ACC112 (cell line): ENCODE measurements at regions not wholly inside any gene's neighbourhood (a gene's known extent, or its start where the extent isn't known, plus 50 kb on each side); places are given as distances from the start of the nearest gene placed in this dataset.
"Not testable (repeated sequence)": the region's sequence is repeated elsewhere in the genome, so short reads cannot be mapped to it uniquely, and the experiment has no call there.

ENCODE experiments used
- H2AFZ ChIP-seq: fragments of 200-600 bp; sonication (generic); one replicate; pipeline ENCODE4 v1.6.0; 2017; ENCODE audit warnings: antibody characterized with exemption, low read length; ENCODE audit not compliant: unreplicated experiment
- H3K27ac ChIP-seq: fragments of 200-600 bp; sonication (generic); 2 replicates; pipeline ENCODE4 v1.5.1; 2014; ENCODE audit warnings: low read depth, mild to moderate bottlenecking, antibody characterized with exemption, low read length, moderate library complexity
- H3K27me3 ChIP-seq: fragments of 200-600 bp; sonication (generic); 2 replicates; pipeline ENCODE4 v1.6.1; 2014; ENCODE audit warnings: mild to moderate bottlenecking, antibody characterized with exemption, low read length, moderate library complexity, mixed read lengths; ENCODE audit not compliant: insufficient read depth
- H3K36me3 ChIP-seq: fragments of 200-600 bp; sonication (generic); 2 replicates; pipeline ENCODE4 v1.6.1; 2016; ENCODE audit warnings: mild to moderate bottlenecking, antibody characterized with exemption, low read length, moderate library complexity, mixed read lengths; ENCODE audit not compliant: insufficient read depth
- H3K4me1 ChIP-seq: fragments of 200-600 bp; sonication (generic); one replicate; pipeline ENCODE4 v1.6.1; 2016; ENCODE audit warnings: low read length, mixed read lengths; ENCODE audit not compliant: insufficient read depth, unreplicated experiment, control insufficient read depth
- H3K4me3 ChIP-seq: fragments of 200-600 bp; sonication (generic); 2 replicates; pipeline ENCODE4 v1.5.1; 2014; ENCODE audit warnings: mild to moderate bottlenecking, low read depth, low read length
- H3K79me2 ChIP-seq: fragments of 200-600 bp; sonication (generic); one replicate; pipeline ENCODE4 v1.6.0; 2016; ENCODE audit warnings: low read length; ENCODE audit not compliant: control insufficient read depth, unreplicated experiment, insufficient read depth

DNA sequence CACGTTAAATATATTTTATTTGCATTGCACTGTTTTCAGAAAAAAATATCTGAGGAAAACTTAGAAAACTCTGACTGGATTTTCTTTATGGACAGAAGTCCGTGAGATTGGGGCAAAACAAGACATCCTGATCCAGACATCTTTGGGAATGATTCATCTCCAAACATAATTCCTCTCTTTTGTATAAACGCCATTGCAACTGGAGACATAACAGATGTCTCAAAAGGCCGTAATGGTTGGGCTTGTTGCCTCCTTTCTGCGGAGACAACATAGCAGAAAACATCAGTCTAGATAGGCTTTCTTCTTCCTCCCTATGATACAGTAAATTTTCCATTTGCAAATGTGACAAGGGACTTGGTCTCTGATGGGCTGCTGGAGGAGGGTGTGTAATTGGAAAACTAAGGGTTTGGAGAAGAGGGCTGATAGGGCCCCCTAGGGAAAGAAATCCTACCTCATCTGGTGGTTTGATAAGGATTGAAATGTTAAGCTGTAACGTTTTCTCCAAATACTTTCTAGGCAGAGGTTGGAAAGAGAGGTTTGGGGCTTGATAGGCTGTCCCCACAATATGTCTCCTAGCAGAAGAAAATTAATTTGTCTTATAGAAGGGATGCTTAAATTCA lies 631.5 kb upstream of the ST8SIA4 start:
- Histone ChIP-seq H3K4me3 (no peak overlapping the region), H3K4me1 (no peaks in the 10 kb centered on the region), H3K36me3 (no peaks in the 10 kb centered on the region), H3K79me2 (no peaks in the 10 kb centered on the region), H2AFZ (no peak overlapping the region), H3K27ac (no peak overlapping the region), H3K27me3 (no peaks in the 10 kb centered on the region)

DNA sequence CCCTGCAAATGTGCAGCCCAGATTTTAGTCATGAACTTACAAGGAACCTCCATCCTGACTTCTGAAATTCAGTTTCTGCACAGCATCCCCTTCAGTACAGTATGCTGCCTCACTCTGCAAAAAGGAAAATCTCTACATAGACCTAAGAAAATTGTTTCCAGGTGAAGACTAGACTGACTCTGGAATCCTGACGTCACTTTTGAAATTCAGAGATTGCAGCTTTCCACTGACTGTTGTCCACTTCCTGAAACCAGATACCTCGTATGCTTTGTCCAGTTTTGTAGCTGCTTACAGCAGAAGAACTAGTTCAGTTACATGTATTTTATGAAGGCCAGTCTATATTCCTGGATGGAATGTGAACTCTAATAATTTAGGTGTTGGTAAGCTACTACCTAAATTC lies 629.3 kb upstream of the ST8SIA4 start:
- no peak overlapping the region for H3K27ac ChIP-seq
- no peaks in the 10 kb centered on the region for H3K4me1 ChIP-seq
- H3K36me3 ChIP-seq, result no peaks in the 10 kb centered on the region
- H3K4me3 ChIP-seq, result no peak overlapping the region
- H3K79me2 ChIP-seq, result no peaks in the 10 kb centered on the region
- H3K27me3 ChIP-seq, result no peaks in the 10 kb centered on the region
- no peak overlapping the region for H2AFZ ChIP-seq

DNA sequence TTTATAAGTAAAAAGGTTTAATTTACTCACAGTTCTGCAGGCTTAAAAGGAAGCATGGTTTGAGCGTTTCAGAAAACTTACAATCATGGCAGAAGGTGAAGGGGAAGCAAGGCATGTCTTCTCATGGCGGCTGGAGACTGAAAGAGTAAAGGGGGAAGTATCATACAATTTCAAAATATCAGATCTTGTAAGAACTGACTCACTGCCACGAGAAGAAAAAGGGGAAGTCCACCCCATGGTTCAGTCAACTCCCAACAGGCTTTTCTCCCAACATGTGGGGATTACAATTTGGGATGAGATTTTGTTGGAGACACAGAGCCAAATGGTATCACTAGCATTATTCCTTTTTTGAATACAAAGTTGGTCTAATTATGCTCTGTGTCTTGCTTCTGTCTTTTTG lies 627.9 kb upstream of the ST8SIA4 start:
- Histone ChIP-seq H3K27ac (no peak overlapping the region), H3K4me1 (no peaks in the 10 kb centered on the region), H3K79me2 (no peaks in the 10 kb centered on the region), H2AFZ (no peak overlapping the region), H3K27me3 (no peaks in the 10 kb centered on the region), H3K4me3 (no peak overlapping the region), H3K36me3 (no peaks in the 10 kb centered on the region)

DNA sequence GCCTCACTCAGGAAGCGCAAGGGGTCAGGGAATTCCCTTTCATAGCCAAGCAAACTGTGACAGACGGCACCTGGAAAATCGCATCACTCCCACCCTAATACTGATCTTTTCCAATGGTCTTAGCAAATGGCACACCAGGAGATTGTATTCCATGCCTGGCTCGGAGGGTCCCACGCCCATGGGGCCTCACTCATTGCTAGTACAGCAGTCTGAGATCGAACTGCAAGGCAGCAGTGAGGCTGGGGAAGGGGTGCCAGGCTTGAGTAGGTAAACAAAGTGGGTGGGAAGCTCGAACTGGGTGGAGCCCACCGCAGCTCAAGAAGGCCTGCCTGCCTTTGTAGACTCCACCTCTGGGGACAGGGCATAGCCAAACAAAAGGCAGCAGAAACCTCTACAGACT lies 626.0 kb upstream of the ST8SIA4 start:
- not testable (repeated sequence) for H3K36me3 ChIP-seq, H3K27ac ChIP-seq, H3K79me2 ChIP-seq, H3K27me3 ChIP-seq, H3K4me1 ChIP-seq, H3K4me3 ChIP-seq, H2AFZ ChIP-seq

GRCh38 chr5:101520417-101520816 lies 617.3 kb upstream of the ST8SIA4 start:
- H2AFZ ChIP-seq, result no peak overlapping the region
- no peaks in the 10 kb centered on the region for H3K27me3 ChIP-seq
- H3K4me1 ChIP-seq, result no peaks in the 10 kb centered on the region
- H3K79me2 ChIP-seq, result no peaks in the 10 kb centered on the region
- H3K4me3 ChIP-seq, result no peak overlapping the region
- H3K36me3 ChIP-seq, result no peaks in the 10 kb centered on the region
- H3K27ac ChIP-seq, result no peak overlapping the region

- Histone ChIP-seq H3K36me3 (no peaks in the 10 kb centered on the region), H3K4me3 (no peak overlapping the region), H3K27me3 (no peaks in the 10 kb centered on the region), H3K27ac (no peak overlapping the region), H2AFZ (no peak overlapping the region), H3K79me2 (no peaks in the 10 kb centered on the region), H3K4me1 (no peaks in the 10 kb centered on the region)
Measured at GRCh38 chr5:101517795-101518194, 614.7 kb upstream of the ST8SIA4 start.

GRCh38 chr5:101515721-101516120 lies 612.6 kb upstream of the ST8SIA4 start:
- H3K27ac ChIP-seq, result no peak overlapping the region
- H3K27me3 ChIP-seq, result no peaks in the 10 kb centered on the region
- no peaks in the 10 kb centered on the region for H3K36me3 ChIP-seq
- H3K4me3 ChIP-seq, result no peak overlapping the region
- H2AFZ ChIP-seq, result no peak overlapping the region
- no peaks in the 10 kb centered on the region for H3K79me2 ChIP-seq
- no peaks in the 10 kb centered on the region for H3K4me1 ChIP-seq

DNA sequence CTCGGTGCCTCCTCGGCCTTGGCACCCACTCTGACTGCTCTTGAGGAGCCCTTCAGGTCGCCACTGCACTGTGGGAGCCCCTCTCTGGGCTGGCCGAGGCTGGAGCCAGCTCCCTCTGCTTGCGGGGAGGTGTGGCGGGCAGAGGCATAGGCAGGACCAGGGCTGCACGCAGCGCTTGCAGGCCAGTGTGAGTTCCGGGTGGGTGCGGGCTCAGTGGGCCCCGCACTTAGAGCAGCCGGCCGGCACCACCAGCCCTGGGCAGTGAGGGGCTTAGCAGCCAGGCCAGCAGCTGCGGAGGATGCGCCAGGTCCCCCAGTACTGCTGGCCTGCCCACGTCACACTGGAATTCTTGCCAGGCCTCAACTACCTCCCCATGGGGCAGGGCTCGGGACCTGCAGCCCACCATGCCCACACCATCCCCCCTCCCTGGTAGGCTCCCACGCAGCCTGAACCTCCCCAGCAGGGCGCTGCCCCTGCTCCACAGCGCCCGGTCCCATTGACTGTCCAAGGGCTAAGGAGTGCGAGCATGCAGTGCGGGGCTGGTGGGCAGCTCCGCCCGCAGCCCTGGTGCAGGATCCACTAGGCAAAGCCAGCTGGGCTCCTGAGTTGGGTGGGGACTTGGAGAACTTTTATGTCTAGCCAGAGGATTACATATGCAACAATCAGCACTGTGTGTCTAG lies 602.9 kb upstream of the ST8SIA4 start:
- no peaks in the 10 kb centered on the region for H3K79me2 ChIP-seq
- no peak overlapping the region for H2AFZ ChIP-seq
- no peak overlapping the region for H3K4me3 ChIP-seq
- no peaks in the 10 kb centered on the region for H3K4me1 ChIP-seq
- H3K27ac ChIP-seq, result no peak overlapping the region
- H3K27me3 ChIP-seq, result no peaks in the 10 kb centered on the region
- no peaks in the 10 kb centered on the region for H3K36me3 ChIP-seq

DNA sequence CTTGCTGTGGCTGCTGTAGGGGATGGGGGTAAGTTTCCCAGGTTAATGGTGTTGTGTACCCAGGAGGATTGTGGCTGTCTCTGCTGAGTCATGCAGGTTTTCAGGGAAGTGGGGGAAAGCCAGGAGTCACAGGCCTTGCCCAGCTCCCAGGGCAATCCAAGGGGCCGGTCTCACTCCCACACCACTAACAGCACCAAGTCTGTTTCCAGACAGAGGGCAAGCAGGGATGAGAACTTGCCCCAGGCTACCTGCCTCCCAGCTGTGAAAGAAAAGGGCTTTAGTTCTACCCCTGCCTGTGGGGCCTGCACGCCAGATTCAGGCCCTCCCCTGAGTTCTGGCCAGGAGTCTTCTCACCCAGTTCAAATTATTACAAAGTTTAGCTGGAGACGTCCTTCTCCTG lies 579.8 kb upstream of the ST8SIA4 start:
- no peaks in the 10 kb centered on the region for H3K27me3 ChIP-seq
- no peak overlapping the region for H3K4me3 ChIP-seq
- no peak overlapping the region for H2AFZ ChIP-seq
- no peaks in the 10 kb centered on the region for H3K36me3 ChIP-seq
- no peak overlapping the region for H3K27ac ChIP-seq
- no peaks in the 10 kb centered on the region for H3K79me2 ChIP-seq
- no peaks in the 10 kb centered on the region for H3K4me1 ChIP-seq

GRCh38 chr5:101473483-101473882 lies 570.4 kb upstream of the ST8SIA4 start:
- Histone ChIP-seq H3K27me3 (no peaks in the 10 kb centered on the region), H3K4me3 (0 out of 2 replicates have a peak overlapping the region, but pooled peaks have one; percentile 47), H3K79me2 (no peaks in the 10 kb centered on the region), H3K36me3 (no peaks in the 10 kb centered on the region; the same call in 1 of the 2 replicates), H3K27ac (no peak overlapping the region), H2AFZ (no peak overlapping the region), H3K4me1 (peaks cover 5% of the 10 kb centered on the region)

- Histone ChIP-seq H2AFZ (peak overlapping the region; percentile 11), H3K27ac (no peak overlapping the region), H3K27me3 (no peaks in the 10 kb centered on the region), H3K79me2 (no peaks in the 10 kb centered on the region), H3K4me1 (no peaks in the 10 kb centered on the region), H3K36me3 (no peaks in the 10 kb centered on the region), H3K4me3 (no peak overlapping the region)
Measured at GRCh38 chr5:101461455-101461854, 558.4 kb upstream of the ST8SIA4 start.
